ENCODE measurements at regions not wholly inside any gene's neighbourhood (a gene's known extent, or its start where the extent isn't known, plus 50 kb on each side); places are given as distances from the start of the nearest gene placed in this dataset.
"Not testable (repeated sequence)": the region's sequence is repeated elsewhere in the genome, so short reads cannot be mapped to it uniquely, and the experiment has no call there.

GRCh38 chr7:35152059-35152458 lies 101.8 kb downstream of the TBX20 start:
- H3K4me3 ChIP-seq (ENCODE audit: low read depth, low read length); H3K27me3 ChIP-seq (ENCODE audit: control insufficient read depth, insufficient read depth, low read length); FAIRE-seq; DNase-seq (ENCODE audit: low read depth); H3K36me3 ChIP-seq (ENCODE audit: control insufficient read depth, insufficient read depth, low read length): not testable (repeated sequence)

GRCh38 chr7:35148030-35148429 lies 105.9 kb downstream of the TBX20 start:
- DNase-seq (ENCODE audit: low read depth); H3K4me3 ChIP-seq (ENCODE audit: low read depth, low read length); H3K27me3 ChIP-seq (ENCODE audit: control insufficient read depth, insufficient read depth, low read length); H3K36me3 ChIP-seq (ENCODE audit: control insufficient read depth, insufficient read depth, low read length); FAIRE-seq: not testable (repeated sequence)

GRCh38 chr7:35142125-35142524 lies 104.8 kb upstream of the DPY19L1 start:
- H3K4me3 ChIP-seq (ENCODE audit: low read depth, low read length); H3K36me3 ChIP-seq (ENCODE audit: control insufficient read depth, insufficient read depth, low read length); FAIRE-seq; H3K27me3 ChIP-seq (ENCODE audit: control insufficient read depth, insufficient read depth, low read length); DNase-seq (ENCODE audit: low read depth): not testable (repeated sequence)

- H3K4me3 ChIP-seq (ENCODE audit: low read depth, low read length); H3K36me3 ChIP-seq (ENCODE audit: control insufficient read depth, insufficient read depth, low read length); FAIRE-seq; DNase-seq (ENCODE audit: low read depth); H3K27me3 ChIP-seq (ENCODE audit: control insufficient read depth, insufficient read depth, low read length): not testable (repeated sequence)
These were observed 102.0 kb upstream of the DPY19L1 start for GRCh38 chr7:35139281-35139680.

- H3K4me3 ChIP-seq (ENCODE audit: low read depth, low read length); H3K27me3 ChIP-seq (ENCODE audit: control insufficient read depth, insufficient read depth, low read length); FAIRE-seq; H3K36me3 ChIP-seq (ENCODE audit: control insufficient read depth, insufficient read depth, low read length); DNase-seq (ENCODE audit: low read depth): not testable (repeated sequence)
These were observed 96.2 kb upstream of the DPY19L1 start for GRCh38 chr7:35133465-35133864.

- FAIRE-seq; DNase-seq (ENCODE audit: low read depth); H3K4me3 ChIP-seq (ENCODE audit: low read depth, low read length); H3K36me3 ChIP-seq (ENCODE audit: control insufficient read depth, insufficient read depth, low read length); H3K27me3 ChIP-seq (ENCODE audit: control insufficient read depth, insufficient read depth, low read length): not testable (repeated sequence)
These were observed 95.7 kb upstream of the DPY19L1 start for GRCh38 chr7:35133011-35133410.

GRCh38 chr7:35128662-35129061 lies 91.4 kb upstream of the DPY19L1 start:
- not testable (repeated sequence) for FAIRE-seq; H3K27me3 ChIP-seq (ENCODE audit: control insufficient read depth, insufficient read depth, low read length); H3K36me3 ChIP-seq (ENCODE audit: control insufficient read depth, insufficient read depth, low read length); H3K4me3 ChIP-seq (ENCODE audit: low read depth, low read length); DNase-seq (ENCODE audit: low read depth)

GRCh38 chr7:35118526-35118925 lies 81.2 kb upstream of the DPY19L1 start:
- FAIRE-seq; H3K36me3 ChIP-seq (ENCODE audit: control insufficient read depth, insufficient read depth, low read length); H3K27me3 ChIP-seq (ENCODE audit: control insufficient read depth, insufficient read depth, low read length); H3K4me3 ChIP-seq (ENCODE audit: low read depth, low read length): not testable (repeated sequence)
- peak; percentile 41 for DNase-seq (ENCODE audit: low read depth)

GRCh38 chr7:35106667-35107066 lies 69.4 kb upstream of the DPY19L1 start:
- not testable (repeated sequence) for FAIRE-seq; H3K36me3 ChIP-seq (ENCODE audit: control insufficient read depth, insufficient read depth, low read length); H3K27me3 ChIP-seq (ENCODE audit: control insufficient read depth, insufficient read depth, low read length); H3K4me3 ChIP-seq (ENCODE audit: low read depth, low read length)
- peak; percentile 69 for DNase-seq (ENCODE audit: low read depth)

GRCh38 chr7:35105511-35105910 lies 68.2 kb upstream of the DPY19L1 start:
- H3K27me3 ChIP-seq (ENCODE audit: control insufficient read depth, insufficient read depth, low read length); DNase-seq (ENCODE audit: low read depth); H3K36me3 ChIP-seq (ENCODE audit: control insufficient read depth, insufficient read depth, low read length); FAIRE-seq; H3K4me3 ChIP-seq (ENCODE audit: low read depth, low read length): not testable (repeated sequence)

GRCh38 chr7:35102845-35103244 lies 65.6 kb upstream of the DPY19L1 start:
- H3K4me3 ChIP-seq (ENCODE audit: low read depth, low read length); FAIRE-seq; H3K36me3 ChIP-seq (ENCODE audit: control insufficient read depth, insufficient read depth, low read length); DNase-seq (ENCODE audit: low read depth); H3K27me3 ChIP-seq (ENCODE audit: control insufficient read depth, insufficient read depth, low read length): not testable (repeated sequence)

GRCh38 chr7:35092961-35093360 lies 55.7 kb upstream of the DPY19L1 start:
- H3K36me3 ChIP-seq (ENCODE audit: control insufficient read depth, insufficient read depth, low read length); FAIRE-seq; H3K27me3 ChIP-seq (ENCODE audit: control insufficient read depth, insufficient read depth, low read length); DNase-seq (ENCODE audit: low read depth); H3K4me3 ChIP-seq (ENCODE audit: low read depth, low read length): not testable (repeated sequence)

Data from bronchial epithelial cell (primary cell).